Thyroid gland (tissue), 4 donors: ENCODE measurements at regions not wholly inside any gene's neighbourhood (a gene's known extent, or its start where the extent isn't known, plus 50 kb on each side); places are given as distances from the start of the nearest gene placed in this dataset.

Experiments
- POLR2A ChIP-seq, 2 donors: fragments of 450-650 bp; IDR thresholded peaks; one replicate each; pipeline ENCODE4 v1.6.1; 2017; ENCODE audit warnings: antibody characterized with exemption in 2 of 2, mild to moderate bottlenecking in 2 of 2, moderate library complexity in 1 of 2
- TF ChIP-seq, protein P1 (sequence below), 6 experiments: fragments of 200-600 bp in 3 of 6; fragments of 450-650 bp in 3 of 6; sonication (generic) in 3 of 6; IDR thresholded peaks; one replicate each; pipeline ENCODE4 v1.5.1; 2016 to 2019; ENCODE audit warnings: antibody characterized with exemption in 6 of 6, mild to moderate bottlenecking in 2 of 6, inconsistent platforms in 1 of 6, moderate library complexity in 1 of 6

- no peak for TF ChIP-seq POLR2A (IDR thresholded peaks at IDR 0.05)
- TF ChIP-seq, protein P1, sequence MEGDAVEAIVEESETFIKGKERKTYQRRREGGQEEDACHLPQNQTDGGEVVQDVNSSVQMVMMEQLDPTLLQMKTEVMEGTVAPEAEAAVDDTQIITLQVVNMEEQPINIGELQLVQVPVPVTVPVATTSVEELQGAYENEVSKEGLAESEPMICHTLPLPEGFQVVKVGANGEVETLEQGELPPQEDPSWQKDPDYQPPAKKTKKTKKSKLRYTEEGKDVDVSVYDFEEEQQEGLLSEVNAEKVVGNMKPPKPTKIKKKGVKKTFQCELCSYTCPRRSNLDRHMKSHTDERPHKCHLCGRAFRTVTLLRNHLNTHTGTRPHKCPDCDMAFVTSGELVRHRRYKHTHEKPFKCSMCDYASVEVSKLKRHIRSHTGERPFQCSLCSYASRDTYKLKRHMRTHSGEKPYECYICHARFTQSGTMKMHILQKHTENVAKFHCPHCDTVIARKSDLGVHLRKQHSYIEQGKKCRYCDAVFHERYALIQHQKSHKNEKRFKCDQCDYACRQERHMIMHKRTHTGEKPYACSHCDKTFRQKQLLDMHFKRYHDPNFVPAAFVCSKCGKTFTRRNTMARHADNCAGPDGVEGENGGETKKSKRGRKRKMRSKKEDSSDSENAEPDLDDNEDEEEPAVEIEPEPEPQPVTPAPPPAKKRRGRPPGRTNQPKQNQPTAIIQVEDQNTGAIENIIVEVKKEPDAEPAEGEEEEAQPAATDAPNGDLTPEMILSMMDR (IDR thresholded peaks at IDR 0.05) = no peak
These were observed 73.2 kb upstream of the CNKSR3 start for GRCh38 chr6:154583546-154584188.
